H9 (cell line): ENCODE measurements at regions not wholly inside any gene's neighbourhood (a gene's known extent, or its start where the extent isn't known, plus 50 kb on each side); places are given as distances from the start of the nearest gene placed in this dataset.

Experiments used
- DNase-seq: peaks from one replicate; pipeline ENCODE4 v3.0.0-alpha.2; 2017
- H2AFZ ChIP-seq: one replicate; pipeline ENCODE4 v1.6.1; 2013; ENCODE audit warnings: mild to moderate bottlenecking, low read length, control low read depth, moderate library complexity
- H2AK5ac ChIP-seq: 2 replicates; pipeline ENCODE4 v1.6.1; 2013; ENCODE audit warnings: low read length, control low read depth, mixed read lengths; ENCODE audit not compliant: insufficient read length
- H2BK120ac ChIP-seq: one replicate; pipeline ENCODE4 v1.6.1; 2013; ENCODE audit warnings: low read depth, mild to moderate bottlenecking, low read length, control low read depth, inconsistent platforms; ENCODE audit not compliant: poor library complexity, severe bottlenecking
- H2BK12ac ChIP-seq: 2 replicates; pipeline ENCODE4 v1.6.1; 2013; ENCODE audit warnings: low read length, control low read depth, mixed read lengths, low read depth; ENCODE audit not compliant: insufficient read length
- H2BK15ac ChIP-seq: 2 replicates; pipeline ENCODE4 v1.6.1; 2013; ENCODE audit warnings: low read depth, low read length, control low read depth
- H2BK20ac ChIP-seq: one replicate; pipeline ENCODE4 v1.6.1; 2013; ENCODE audit warnings: low read depth, mild to moderate bottlenecking, low read length, control low read depth, inconsistent platforms; ENCODE audit not compliant: poor library complexity, severe bottlenecking
- H2BK5ac ChIP-seq: 2 replicates; pipeline ENCODE4 v1.6.1; 2013; ENCODE audit warnings: low read length, control low read depth, mixed read lengths; ENCODE audit not compliant: insufficient read length
- H3K14ac ChIP-seq: 2 replicates; pipeline ENCODE4 v1.6.1; 2013; ENCODE audit warnings: low read length, control low read depth; ENCODE audit not compliant: insufficient read depth
- H3K18ac ChIP-seq: 2 replicates; pipeline ENCODE4 v1.6.1; 2013; ENCODE audit warnings: low read depth, mild to moderate bottlenecking, mixed read lengths, low read length, control low read depth; ENCODE audit not compliant: insufficient read length
- H3K23ac ChIP-seq: 2 replicates; pipeline ENCODE4 v1.6.1; 2013; ENCODE audit warnings: low read length, control low read depth, mixed read lengths, low read depth; ENCODE audit not compliant: insufficient read length
- H3K23me2 ChIP-seq: 2 replicates; pipeline ENCODE4 v1.6.1; 2013; ENCODE audit warnings: low read depth, mild to moderate bottlenecking, mixed read lengths, low read length, control low read depth; ENCODE audit not compliant: insufficient read length, poor library complexity, severe bottlenecking
- H3K27ac ChIP-seq: 2 replicates; pipeline ENCODE4 v1.5.1; 2013; ENCODE audit warnings: low read length, control low read depth, mixed read lengths, low read depth; ENCODE audit not compliant: insufficient read length
- H3K27me3 ChIP-seq: 2 replicates; pipeline ENCODE4 v1.6.1; 2013; ENCODE audit warnings: low read length, control low read depth, inconsistent platforms; ENCODE audit not compliant: insufficient read depth
- H3K4ac ChIP-seq: 2 replicates; pipeline ENCODE4 v1.6.1; 2013; ENCODE audit warnings: low read depth, mild to moderate bottlenecking, control low read depth, inconsistent platforms, low read length, moderate library complexity
- H3K4me1 ChIP-seq: 2 replicates; pipeline ENCODE4 v1.6.1; 2013; ENCODE audit warnings: low read length, control low read depth, inconsistent platforms; ENCODE audit not compliant: insufficient read depth
- H3K4me2 ChIP-seq: 2 replicates; pipeline ENCODE4 v1.6.1; 2013; ENCODE audit warnings: low read length, control low read depth, mixed read lengths; ENCODE audit not compliant: insufficient read length, insufficient read depth
- H3K56ac ChIP-seq: 2 replicates; pipeline ENCODE4 v1.6.1; 2013; ENCODE audit warnings: low read depth, mild to moderate bottlenecking, mixed read lengths, low read length, control low read depth; ENCODE audit not compliant: insufficient read length
- H3K79me1 ChIP-seq: 2 replicates; pipeline ENCODE4 v1.6.1; 2013; ENCODE audit warnings: low read depth, mild to moderate bottlenecking, moderate library complexity, low read length, control low read depth, inconsistent platforms; ENCODE audit not compliant: insufficient read depth, poor library complexity, severe bottlenecking
- H3K79me2 ChIP-seq: 2 replicates; pipeline ENCODE4 v1.6.1; 2013; ENCODE audit warnings: low read length, control low read depth, inconsistent platforms; ENCODE audit not compliant: insufficient read depth
- H3K9ac ChIP-seq: 2 replicates; pipeline ENCODE4 v1.6.1; 2013; ENCODE audit warnings: low read length, control low read depth, mixed read lengths; ENCODE audit not compliant: insufficient read length; ENCODE audit errors: extremely low read depth
- H3K9me3 ChIP-seq: one replicate; pipeline ENCODE4 v1.6.1; 2013; ENCODE audit warnings: low read depth, low read length, inconsistent platforms; ENCODE audit not compliant: control insufficient read depth
- H3T11ph ChIP-seq: one replicate; pipeline ENCODE4 v1.6.1; 2013; ENCODE audit warnings: mild to moderate bottlenecking, low read length, control low read depth, inconsistent platforms
- H4K20me1 ChIP-seq: one replicate; pipeline ENCODE4 v1.6.1; 2013; ENCODE audit not compliant: control insufficient read depth, insufficient read length, insufficient read depth
- H4K5ac ChIP-seq: 2 replicates; pipeline ENCODE4 v1.6.1; 2013; ENCODE audit warnings: low read depth, mild to moderate bottlenecking, mixed read lengths, low read length, control low read depth; ENCODE audit not compliant: insufficient read length
- H4K8ac ChIP-seq: replicated peaks from 2 replicates; pipeline ENCODE4 v1.6.1; 2013; ENCODE audit warnings: low read length, control low read depth, mixed read lengths, low read depth; ENCODE audit not compliant: insufficient read length
- H4K91ac ChIP-seq: 2 replicates; pipeline ENCODE4 v1.6.1; 2013; ENCODE audit warnings: low read depth, mild to moderate bottlenecking, moderate library complexity, mixed read lengths, low read length, control low read depth; ENCODE audit not compliant: insufficient read length
- H3K27ac Mint-ChIP-seq, 3 experiments: 2 replicates in 2 of 3; 3 replicates in 1 of 3; pipeline ENCODE4 v1.8.0; 2020 to 2021; ENCODE audit warnings: mixed read lengths in 3 of 3, mild to moderate bottlenecking in 1 of 3, moderate library complexity in 1 of 3
- H3K27me3 Mint-ChIP-seq: 2 replicates; pipeline ENCODE4 v1.8.0; 2021; ENCODE audit warnings: low read depth, mild to moderate bottlenecking, moderate library complexity, mixed read lengths
- H3K36me3 Mint-ChIP-seq, 3 experiments: 2 replicates in 2 of 3; 3 replicates in 1 of 3; pipeline ENCODE4 v1.8.0; 2020 to 2021; ENCODE audit warnings: low read depth in 3 of 3, mixed read lengths in 3 of 3; ENCODE audit not compliant: insufficient read depth in 1 of 3
- H3K4me1 Mint-ChIP-seq, 2 experiments: 2 replicates each; pipeline ENCODE4 v1.8.0; 2020; ENCODE audit warnings: mixed read lengths in 2 of 2
- H3K4me3 Mint-ChIP-seq, 2 experiments: 2 replicates in 1 of 2; 3 replicates in 1 of 2; pipeline ENCODE4 v1.8.0; 2020 to 2021; ENCODE audit warnings: mild to moderate bottlenecking in 2 of 2, mixed read lengths in 2 of 2, moderate library complexity in 1 of 2
- H3K9me3 Mint-ChIP-seq, 2 experiments: 2 replicates in 1 of 2; 3 replicates in 1 of 2; pipeline ENCODE4 v1.8.0; 2020; ENCODE audit warnings: mild to moderate bottlenecking in 2 of 2, mixed read lengths in 2 of 2, moderate library complexity in 1 of 2
- WGBS: extraction: QIAGEN DNeasy Blood & Tissue Kit; methylation state at CpG from one replicate; pipeline ENCODE4 v1.1.7; 2013; ENCODE audit warnings: missing lambda C conversion rate, low lambda C conversion rate, mixed read lengths; ENCODE audit not compliant: insufficient read length; ENCODE audit errors: extremely low coverage; 5-methylcytosine and 5-hydroxymethylcytosine counted together
- TF ChIP-seq, protein P1 (sequence below): fragments of 200-600 bp; sonication (generic); conservative IDR thresholded peaks from 3 replicates; pipeline ENCODE4 v1.8.0; 2021; ENCODE audit warnings: antibody characterized with exemption, mild to moderate bottlenecking

DNA sequence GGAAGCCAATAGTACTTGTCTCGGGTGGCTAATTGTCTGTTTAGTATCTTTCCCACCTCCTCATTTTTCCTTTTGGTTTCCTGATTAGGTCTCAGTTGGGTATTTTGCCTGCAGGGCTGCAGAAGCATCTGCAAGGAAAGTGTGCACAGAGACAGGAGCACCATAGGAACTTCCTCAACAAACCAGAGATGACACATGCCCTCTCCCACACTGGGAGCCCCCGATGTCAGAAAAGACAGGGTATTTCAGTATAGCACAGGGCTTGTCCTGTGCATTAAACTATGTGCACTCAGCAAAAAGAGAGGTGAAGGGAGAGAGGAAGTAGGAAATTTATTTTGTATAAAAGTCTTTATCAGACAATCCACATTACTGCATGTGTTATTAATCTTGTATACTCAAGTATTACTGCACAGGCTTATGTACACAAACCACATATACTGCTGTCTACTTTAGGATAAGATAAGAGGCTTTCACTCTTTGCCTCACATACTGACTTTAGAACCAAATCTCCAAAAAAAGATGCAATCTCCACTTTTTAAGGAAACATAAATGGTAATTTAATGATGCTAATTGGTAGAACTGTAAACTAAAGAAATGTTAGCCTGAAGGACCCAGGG lies 501.0 kb downstream of the FOXO1 start:
- Histone ChIP-seq H3K4me1 (no peaks in the 10 kb centered on the region), H4K5ac (no peak overlapping the region), H3K4me2 (no peak overlapping the region), H2AFZ (no peak overlapping the region), H3K18ac (no peak overlapping the region), H2BK5ac (no peak overlapping the region), H3K56ac (no peak overlapping the region), H2AK5ac (no peak overlapping the region), H3T11ph (no peak overlapping the region), H4K91ac (no peak overlapping the region), H4K8ac (no peak overlapping the region), H3K9me3 (no peaks in the 10 kb centered on the region), H3K23me2 (no peaks in the 10 kb centered on the region), H3K14ac (no peak overlapping the region), H4K20me1 (no peaks in the 10 kb centered on the region), H2BK12ac (no peak overlapping the region), H2BK15ac (no peak overlapping the region), H3K27ac (no peak overlapping the region), H2BK120ac (no peak overlapping the region), H3K9ac (no peak overlapping the region), H2BK20ac (no peak overlapping the region), H3K4ac (no peak overlapping the region), H3K27me3 (no peaks in the 10 kb centered on the region), H3K23ac (no peak overlapping the region), H3K79me2 (no peaks in the 10 kb centered on the region), H3K79me1 (no peaks in the 10 kb centered on the region)
- TF ChIP-seq, protein P1, sequence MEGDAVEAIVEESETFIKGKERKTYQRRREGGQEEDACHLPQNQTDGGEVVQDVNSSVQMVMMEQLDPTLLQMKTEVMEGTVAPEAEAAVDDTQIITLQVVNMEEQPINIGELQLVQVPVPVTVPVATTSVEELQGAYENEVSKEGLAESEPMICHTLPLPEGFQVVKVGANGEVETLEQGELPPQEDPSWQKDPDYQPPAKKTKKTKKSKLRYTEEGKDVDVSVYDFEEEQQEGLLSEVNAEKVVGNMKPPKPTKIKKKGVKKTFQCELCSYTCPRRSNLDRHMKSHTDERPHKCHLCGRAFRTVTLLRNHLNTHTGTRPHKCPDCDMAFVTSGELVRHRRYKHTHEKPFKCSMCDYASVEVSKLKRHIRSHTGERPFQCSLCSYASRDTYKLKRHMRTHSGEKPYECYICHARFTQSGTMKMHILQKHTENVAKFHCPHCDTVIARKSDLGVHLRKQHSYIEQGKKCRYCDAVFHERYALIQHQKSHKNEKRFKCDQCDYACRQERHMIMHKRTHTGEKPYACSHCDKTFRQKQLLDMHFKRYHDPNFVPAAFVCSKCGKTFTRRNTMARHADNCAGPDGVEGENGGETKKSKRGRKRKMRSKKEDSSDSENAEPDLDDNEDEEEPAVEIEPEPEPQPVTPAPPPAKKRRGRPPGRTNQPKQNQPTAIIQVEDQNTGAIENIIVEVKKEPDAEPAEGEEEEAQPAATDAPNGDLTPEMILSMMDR, result no peak
- WGBS, result no CpG with 5 or more reads among the region's 2 CpGs
- no peak for DNase-seq
- no peak overlapping the region for H3K27ac Mint-ChIP-seq
- no peaks in the 10 kb centered on the region; the same call in 1 of the 2 replicates for H3K27me3 Mint-ChIP-seq
- no peaks in the 10 kb centered on the region for H3K36me3 Mint-ChIP-seq
- H3K9me3 Mint-ChIP-seq, result no peaks in the 10 kb centered on the region
- no peak overlapping the region for H3K4me3 Mint-ChIP-seq
- H3K4me1 Mint-ChIP-seq, result peaks cover 4 to 8% of the 10 kb centered on the region in 2 experiments; a peak in 3 of 4 replicates
